CMK (cell line): ENCODE measurements at regions not wholly inside any gene's neighbourhood (a gene's known extent, or its start where the extent isn't known, plus 50 kb on each side); places are given as distances from the start of the nearest gene placed in this dataset.

Source experiments
- DNase-seq: peaks from one replicate; pipeline ENCODE4 v3.0.0-alpha.2; 2010; ENCODE audit warnings: low read depth

DNA sequence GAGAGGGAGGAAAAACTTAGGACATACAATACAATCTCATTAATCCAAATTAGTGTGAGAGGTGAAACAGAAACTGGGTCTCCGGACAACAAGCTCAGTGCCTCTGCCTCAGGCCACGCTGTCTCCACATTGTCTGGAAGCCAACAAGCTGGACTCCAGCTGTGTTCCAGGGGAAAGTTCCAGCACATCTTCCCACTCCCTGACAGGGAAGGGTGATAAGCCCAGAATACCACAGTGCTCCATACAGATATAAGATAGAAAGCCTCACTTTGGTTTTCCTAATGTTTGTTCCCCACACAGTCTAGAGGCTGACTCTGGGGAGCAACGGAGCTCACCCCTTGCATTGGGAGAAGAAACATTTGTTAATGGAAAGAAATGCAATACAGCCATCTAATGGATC lies 117.1 kb upstream of the SPTLC3 start:
- no peak for DNase-seq

DNA sequence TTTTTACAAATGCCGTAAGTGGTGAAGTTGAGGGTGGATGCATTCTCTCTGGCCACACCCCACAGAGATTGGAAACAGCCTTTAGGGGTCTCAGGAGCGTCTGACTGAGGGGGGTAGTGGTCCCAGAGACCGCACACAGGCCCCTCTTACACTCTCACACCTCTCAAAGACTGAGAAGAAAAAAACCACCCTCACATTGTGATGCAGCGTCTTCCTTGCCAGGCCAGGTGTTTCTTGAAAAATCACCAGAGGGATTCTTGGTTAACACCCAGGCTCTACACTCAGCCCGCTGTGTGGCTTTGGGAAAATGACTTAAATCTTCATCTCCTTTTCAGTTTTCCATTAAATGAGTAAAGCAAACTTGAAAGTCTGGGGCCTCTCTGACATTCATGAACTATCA lies 115.8 kb upstream of the SPTLC3 start:
- no peak for DNase-seq

- no peak for DNase-seq
Measured at GRCh38 chr20:12893653-12894052, 115.1 kb upstream of the SPTLC3 start.

- no peak for DNase-seq
Measured at GRCh38 chr20:12894089-12894488, 114.7 kb upstream of the SPTLC3 start.

- DNase-seq = no peak
Measured at GRCh38 chr20:12896180-12896579, 112.6 kb upstream of the SPTLC3 start.

DNA sequence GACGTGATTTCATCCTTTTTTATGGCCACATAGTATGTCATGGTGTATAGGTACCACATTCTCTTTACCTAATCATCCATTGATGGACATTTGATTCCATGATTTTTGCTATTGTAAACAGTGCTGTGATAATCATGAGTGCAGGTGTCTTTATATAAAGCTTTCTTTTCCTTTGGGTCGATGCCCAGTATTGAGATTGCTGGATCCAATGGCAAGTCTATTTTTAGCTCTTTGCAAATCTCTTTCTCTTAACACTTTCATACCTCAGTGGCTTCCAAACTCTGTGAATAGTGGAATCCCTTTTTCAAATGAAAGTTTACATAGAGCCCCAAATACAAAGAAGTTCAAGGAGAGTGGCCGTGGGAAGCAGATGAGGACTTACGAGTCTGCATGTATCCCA lies 105.8 kb upstream of the SPTLC3 start:
- no peak for DNase-seq

- no peak for DNase-seq
Measured at GRCh38 chr20:12906361-12906760, 102.4 kb upstream of the SPTLC3 start.

GRCh38 chr20:12911372-12911771 lies 97.4 kb upstream of the SPTLC3 start:
- DNase-seq = no peak

- no peak for DNase-seq
Measured at GRCh38 chr20:12913781-12914443, 94.9 kb upstream of the SPTLC3 start.

- DNase-seq = no peak
Measured at GRCh38 chr20:12914804-12915203, 94.0 kb upstream of the SPTLC3 start.

DNA sequence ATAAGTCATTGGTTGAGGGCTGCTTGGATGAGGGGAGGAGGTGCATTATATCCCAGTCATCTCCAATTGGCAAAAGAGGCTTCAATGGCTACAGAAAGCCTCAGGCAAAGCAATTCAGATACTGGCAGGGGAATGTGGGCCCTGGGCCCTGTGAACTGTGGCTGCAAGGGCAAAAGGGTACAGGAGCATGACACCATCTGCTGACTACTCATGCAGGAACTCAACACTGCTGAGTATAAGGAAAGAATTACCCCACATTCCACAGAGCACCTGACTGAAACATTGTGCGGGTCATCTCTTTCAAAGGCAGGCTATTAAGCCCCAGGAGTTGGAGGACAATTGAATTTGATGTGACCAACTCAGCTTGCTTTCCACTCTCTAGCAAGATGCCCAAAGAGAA lies 92.1 kb upstream of the SPTLC3 start:
- DNase-seq = no peak

GRCh38 chr20:12924126-12924525 lies 84.6 kb upstream of the SPTLC3 start:
- no peak for DNase-seq

- peak; percentile 34 for DNase-seq
Measured at GRCh38 chr20:12925210-12925755, 83.5 kb upstream of the SPTLC3 start.

GRCh38 chr20:12925863-12926793 lies 82.6 kb upstream of the SPTLC3 start:
- DNase-seq = no peak

GRCh38 chr20:12927489-12927888 lies 81.3 kb upstream of the SPTLC3 start:
- DNase-seq = no peak

- no peak for DNase-seq
Measured at GRCh38 chr20:12928358-12928754, 80.4 kb upstream of the SPTLC3 start.

DNA sequence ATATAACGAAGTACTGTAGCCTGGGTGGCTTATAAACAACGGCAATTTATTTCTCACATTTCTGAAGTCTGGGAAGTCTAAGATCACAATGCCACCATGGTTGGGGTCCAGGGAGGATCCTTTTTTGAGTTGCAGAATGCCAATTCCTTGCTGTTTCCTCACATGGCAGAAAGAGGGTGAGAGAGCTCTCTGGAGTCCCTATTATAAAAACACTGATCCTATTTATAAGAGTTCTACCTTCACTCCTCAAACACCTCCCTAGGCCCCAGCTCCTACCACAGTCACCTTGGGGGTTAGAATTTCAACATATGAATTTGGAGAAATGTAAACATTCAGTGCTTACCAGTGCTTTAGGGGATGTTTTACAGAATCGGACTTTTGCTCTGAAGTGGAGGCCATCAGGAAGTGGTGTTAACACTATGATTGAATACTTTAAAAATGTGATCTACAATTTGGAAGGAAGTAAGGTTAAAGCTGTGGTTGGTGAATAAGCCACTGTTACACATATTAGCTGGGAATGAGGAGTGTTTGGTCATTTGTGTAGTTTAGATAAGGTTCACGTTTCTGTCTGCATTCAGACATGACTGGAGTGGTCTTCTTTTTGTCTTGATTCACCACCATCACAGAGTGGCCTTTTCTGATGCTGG lies 79.9 kb upstream of the SPTLC3 start:
- DNase-seq = no peak

GRCh38 chr20:12936020-12936419 lies 72.8 kb upstream of the SPTLC3 start:
- DNase-seq = no peak

DNA sequence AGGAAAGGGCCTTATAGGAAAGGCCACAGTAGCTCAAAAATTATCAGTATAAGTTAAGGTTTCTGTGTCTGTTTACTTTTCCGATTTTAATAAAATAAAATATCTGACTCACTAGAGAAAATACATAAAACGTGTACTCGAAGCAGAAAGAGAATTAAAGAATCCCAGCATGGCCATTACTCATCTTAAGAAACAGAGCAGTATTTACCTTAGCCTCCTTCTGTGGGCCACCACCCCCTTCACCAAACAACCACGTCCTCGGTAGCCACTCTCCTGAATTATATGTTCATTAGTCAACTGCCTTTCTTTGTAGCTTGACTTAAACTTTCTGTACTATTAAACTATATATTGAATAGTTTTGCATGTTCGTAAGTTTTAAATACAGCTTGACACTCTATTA lies 72.2 kb upstream of the SPTLC3 start:
- DNase-seq = no peak

- DNase-seq = no peak
Measured at GRCh38 chr20:12941025-12941424, 67.7 kb upstream of the SPTLC3 start.

DNA sequence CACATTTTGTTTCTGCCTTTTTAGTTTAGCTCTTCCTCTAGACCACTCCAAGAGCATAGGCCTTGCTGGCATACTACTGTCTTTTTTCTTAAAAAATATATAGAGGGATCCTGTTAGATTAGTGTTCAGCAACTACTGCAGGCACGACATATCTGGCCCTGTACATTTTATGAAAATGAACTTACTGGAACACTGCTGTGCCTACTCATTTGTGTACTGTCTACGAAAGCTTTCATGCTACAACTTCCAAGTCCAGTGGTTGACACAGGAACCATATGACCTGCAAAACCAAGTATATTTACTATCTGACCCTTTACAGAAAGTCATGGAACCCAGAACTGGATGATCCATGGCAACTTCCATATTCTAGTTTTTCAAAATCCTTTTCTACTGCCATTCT lies 66.6 kb upstream of the SPTLC3 start:
- DNase-seq = no peak

DNA sequence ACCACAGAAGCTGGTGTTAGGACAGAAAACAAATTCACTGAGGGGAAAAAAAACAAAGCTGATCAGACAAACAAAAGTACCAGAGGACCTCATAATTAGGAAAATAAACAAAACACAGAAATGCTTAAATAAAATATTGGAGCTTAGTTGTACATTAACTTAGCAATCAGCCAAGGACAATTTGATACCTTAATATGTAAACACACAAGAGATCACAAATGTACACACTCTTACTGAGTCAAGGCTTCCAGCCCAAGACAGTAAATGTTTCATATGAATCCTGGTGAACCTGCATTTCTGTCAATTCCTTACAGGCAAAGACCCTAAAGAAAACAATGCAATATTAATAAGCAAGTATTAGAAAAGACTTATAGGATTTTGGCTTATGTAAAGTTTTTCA lies 62.0 kb upstream of the SPTLC3 start:
- no peak for DNase-seq

GRCh38 chr20:12947691-12948090 lies 61.1 kb upstream of the SPTLC3 start:
- DNase-seq = no peak
